SK-N-SH (cell line): ENCODE measurements at regions not wholly inside any gene's neighbourhood (a gene's known extent, or its start where the extent isn't known, plus 50 kb on each side); places are given as distances from the start of the nearest gene placed in this dataset.
"Not testable (repeated sequence)": the region's sequence is repeated elsewhere in the genome, so short reads cannot be mapped to it uniquely, and the experiment has no call there.

Experiments used
- CTCF ChIA-PET: fragments of 300-600, 350-600 bp; formaldehyde crosslinking; extraction: SDS; loops from one replicate; lab custom pipeline; 2021; lab: Yijun Ruan, JAX
- POLR2A ChIA-PET: fragments of 350-600 bp; sonication (Branson Sonifier 250); formaldehyde crosslinking; extraction: SDS; loops from one replicate; lab custom pipeline; 2020; ENCODE audit warnings: antibody characterized with exemption, inconsistent platforms; lab: Yijun Ruan, JAX
- DNase-seq: peaks from one replicate; pipeline ENCODE4 v3.0.0; 2012
- H2AFZ ChIP-seq: fragments of 200-600 bp; sonication (generic); 2 replicates; pipeline ENCODE4 v1.8.1; 2016; ENCODE audit warnings: antibody characterized with exemption, mild to moderate bottlenecking, low read depth
- H3F3A ChIP-seq: fragments of 200-600 bp; sonication (generic); replicated peaks from 2 replicates; pipeline ENCODE3; 2016; ENCODE audit warnings: antibody characterized with exemption, mild to moderate bottlenecking; ENCODE audit not compliant: insufficient read depth
- H3K27ac ChIP-seq, 2 experiments: fragments of 200-500 bp in 1 of 2; fragments of 200-600 bp in 1 of 2; sonication (Bioruptor generic) in 1 of 2; sonication (generic), shearing (Covaris generic) in 1 of 2; 2 replicates each; pipeline versions ENCODE4 v1.5.1 to v1.6.1; 2014 to 2016; ENCODE audit warnings: low read depth in 2 of 2, inconsistent platforms in 1 of 2, low read length in 1 of 2, mild to moderate bottlenecking in 1 of 2, mixed read lengths in 1 of 2
- H3K27me3 ChIP-seq: fragments of 200-600 bp; sonication (generic), shearing (Covaris generic); 2 replicates; pipeline ENCODE4 v1.6.1; 2016; ENCODE audit warnings: mixed run types; ENCODE audit not compliant: insufficient read depth
- H3K36me3 ChIP-seq, 2 experiments: fragments of 200-500 bp in 1 of 2; fragments of 200-600 bp in 1 of 2; sonication (Bioruptor generic) in 1 of 2; sonication (generic) in 1 of 2; replicated peaks in 1 of 2; 2 replicates each; pipeline versions ENCODE3 to v1.5.1; 2014 to 2016; ENCODE audit warnings: low read length in 1 of 2, mild to moderate bottlenecking in 1 of 2; ENCODE audit not compliant: insufficient read depth in 2 of 2, control insufficient read depth in 1 of 2
- H3K4me1 ChIP-seq, 2 experiments: fragments of 200-500 bp in 1 of 2; fragments of 200-600 bp in 1 of 2; sonication (Bioruptor generic) in 1 of 2; sonication (generic), shearing (Covaris generic) in 1 of 2; 2 replicates each; pipeline versions ENCODE4 v1.5.1 to v1.6.1; 2014 to 2016; ENCODE audit warnings: low read depth in 1 of 2, low read length in 1 of 2, mixed run types in 1 of 2; ENCODE audit not compliant: insufficient read depth in 2 of 2, control insufficient read depth in 1 of 2
- H3K4me2 ChIP-seq: fragments of 200-600 bp; sonication (generic), shearing (Covaris generic); 2 replicates; pipeline ENCODE4 v1.6.1; 2017; ENCODE audit warnings: mixed run types
- H3K4me3 ChIP-seq, 2 experiments: fragments of 200-500 bp in 1 of 2; fragments of 200-600 bp in 1 of 2; sonication (Bioruptor generic) in 1 of 2; sonication (generic), shearing (Covaris generic) in 1 of 2; 2 replicates each; pipeline versions ENCODE4 v1.5.1 to v1.8.1; 2014 to 2016; ENCODE audit warnings: low read depth in 2 of 2, inconsistent platforms in 1 of 2, low read length in 1 of 2, mild to moderate bottlenecking in 1 of 2, mixed read lengths in 1 of 2, moderate library complexity in 1 of 2
- H3K79me2 ChIP-seq: fragments of 200-600 bp; sonication (generic); 2 replicates; pipeline ENCODE4 v1.8.1; 2017; ENCODE audit warnings: mild to moderate bottlenecking; ENCODE audit not compliant: insufficient read depth
- H3K9ac ChIP-seq: fragments of 200-600 bp; sonication (generic); 2 replicates; pipeline ENCODE4 v1.6.1; 2017; ENCODE audit warnings: mixed run types
- H3K9me2 ChIP-seq: fragments of 200-600 bp; sonication (generic); 2 replicates; pipeline ENCODE4 v1.6.1; 2017; ENCODE audit warnings: mixed run types
- H3K9me3 ChIP-seq: fragments of 200-600 bp; sonication (generic); 2 replicates; pipeline ENCODE4 v1.6.1; 2017; ENCODE audit warnings: mixed run types, mild to moderate bottlenecking, moderate library complexity
- H4K20me1 ChIP-seq: fragments of 200-600 bp; sonication (generic); 2 replicates; pipeline ENCODE4 v1.6.1; 2017; ENCODE audit warnings: mild to moderate bottlenecking, mixed run types; ENCODE audit not compliant: insufficient read depth
- CHD2 ChIP-seq: fragments of 150-350 bp; IDR thresholded peaks from 2 replicates; pipeline ENCODE4 v1.6.1; 2018; ENCODE audit warnings: low read length; ENCODE audit not compliant: partially characterized antibody
- EP300 ChIP-seq, 2 experiments: IDR thresholded peaks; 2 replicates each; pipeline versions ENCODE4 v1.4.0 to v1.6.1; 2012; ENCODE audit warnings: borderline replicate concordance in 1 of 2, low read depth in 1 of 2, low read length in 1 of 2
- FOSL2 ChIP-seq: IDR thresholded peaks from 2 replicates; pipeline ENCODE4 v1.4.0; 2012; ENCODE audit warnings: low read depth, mild to moderate bottlenecking, moderate library complexity, borderline replicate concordance
- FOXJ3 ChIP-seq: sonication (generic); formaldehyde crosslinking; IDR thresholded peaks from 2 replicates; pipeline ENCODE4 v1.5.1; 2020; ENCODE audit warnings: mild to moderate bottlenecking, missing genetic modification reagents
- GABPA ChIP-seq: IDR thresholded peaks from 2 replicates; pipeline ENCODE4 v1.4.0; 2012; ENCODE audit warnings: low read depth, mild to moderate bottlenecking
- JUND ChIP-seq: IDR thresholded peaks from 2 replicates; pipeline ENCODE4 v1.4.0; 2012
- MEF2A ChIP-seq: IDR thresholded peaks from 2 replicates; pipeline ENCODE4 v1.4.0; 2012; ENCODE audit warnings: low read depth, borderline replicate concordance
- NRF1 ChIP-seq: IDR thresholded peaks from 2 replicates; pipeline ENCODE4 v1.6.1; 2012; ENCODE audit warnings: low read depth, mild to moderate bottlenecking, low read length
- RAD21 ChIP-seq: IDR thresholded peaks from 2 replicates; pipeline ENCODE4 v1.6.1; 2012; ENCODE audit warnings: mild to moderate bottlenecking, low read length
- RCOR1 ChIP-seq: fragments of 150-350 bp; IDR thresholded peaks from 2 replicates; pipeline ENCODE4 v1.6.1; 2017; ENCODE audit warnings: antibody characterized with exemption, low read length
- RFX5 ChIP-seq: IDR thresholded peaks from 2 replicates; pipeline ENCODE4 v1.6.1; 2012; ENCODE audit warnings: mild to moderate bottlenecking, improper control_type of control experiment, low read length
- RXRA ChIP-seq: IDR thresholded peaks from 2 replicates; pipeline ENCODE4 v1.4.0; 2012; ENCODE audit warnings: low read depth, mild to moderate bottlenecking, borderline replicate concordance
- SIN3A ChIP-seq: IDR thresholded peaks from 2 replicates; pipeline ENCODE4 v1.6.1; 2012; ENCODE audit warnings: low read depth, mild to moderate bottlenecking, low read length, moderate library complexity, borderline replicate concordance
- TCF12 ChIP-seq: IDR thresholded peaks from 2 replicates; pipeline ENCODE4 v1.4.0; 2012
- WGBS: methylation state at CpG from one replicate; pipeline ENCODE4 v1.1.6; 2017; ENCODE audit warnings: low lambda C conversion rate; 5-methylcytosine and 5-hydroxymethylcytosine counted together
- TF ChIP-seq, protein P1 (sequence below): IDR thresholded peaks from 2 replicates; pipeline ENCODE4 v1.4.0; 2012; ENCODE audit warnings: low read depth
- TF ChIP-seq, protein P2 (sequence below): IDR thresholded peaks from 2 replicates; pipeline ENCODE4 v1.4.0; 2012; ENCODE audit warnings: low read depth, borderline replicate concordance
- TF ChIP-seq, protein P3 (sequence below): IDR thresholded peaks from 2 replicates; pipeline ENCODE4; 2012
- TF ChIP-seq, protein P4 (sequence below): fragments of 150-350 bp; IDR thresholded peaks from 2 replicates; pipeline ENCODE4 v1.6.1; 2017; ENCODE audit warnings: antibody characterized with exemption, low read length, low read depth, borderline replicate concordance

DNA sequence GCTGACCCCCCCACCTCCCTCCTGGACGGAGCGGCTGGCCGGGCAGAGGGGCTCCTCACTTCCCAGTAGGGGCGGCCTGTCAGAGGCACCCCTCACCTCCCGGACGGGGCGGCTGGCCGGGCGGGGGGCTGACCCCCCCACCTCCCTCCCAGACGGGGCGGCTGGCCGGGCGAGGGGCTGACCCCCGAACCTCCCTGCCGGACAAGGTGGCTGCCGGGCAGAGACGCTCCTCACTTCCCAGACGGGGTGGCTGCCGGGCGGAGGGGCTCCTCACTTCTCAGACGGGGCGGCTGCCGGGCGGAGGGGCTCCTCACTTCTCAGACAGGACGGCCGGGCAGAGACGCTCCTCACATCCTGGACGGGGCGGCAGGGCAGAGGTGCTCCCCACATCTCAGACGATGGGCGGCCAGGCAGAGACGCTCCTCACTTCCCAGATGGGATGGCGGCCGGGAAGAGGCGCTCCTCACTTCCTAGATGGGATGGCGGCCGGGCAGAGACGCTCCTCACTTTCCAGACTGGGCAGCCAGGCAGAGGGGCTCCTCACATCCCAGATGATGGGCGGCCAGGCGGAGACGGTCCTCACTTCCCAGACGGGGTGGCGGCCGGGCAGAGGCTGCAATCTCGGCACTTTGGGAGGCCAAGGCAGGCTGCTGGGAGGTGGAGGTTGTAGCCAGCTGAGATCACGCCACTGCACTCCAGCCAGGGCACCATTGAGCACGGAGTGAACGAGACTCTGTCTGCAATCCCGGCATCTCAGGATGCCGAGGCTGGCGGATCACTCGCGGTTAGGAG is 66.2 kb upstream of the PAPPA2 start:
- H2AFZ ChIP-seq, H3K36me3 ChIP-seq, H3K9ac ChIP-seq, H3K4me2 ChIP-seq, H3K27me3 ChIP-seq, H3K79me2 ChIP-seq, H4K20me1 ChIP-seq, H3K4me3 ChIP-seq, H3K27ac ChIP-seq, CTCF ChIA-PET, H3K9me2 ChIP-seq, DNase-seq, H3K4me1 ChIP-seq, H3K9me3 ChIP-seq, H3F3A ChIP-seq, POLR2A ChIA-PET: not testable (repeated sequence)
- WGBS: 68% methylated on average over 10 of the region's 53 CpGs

DNA sequence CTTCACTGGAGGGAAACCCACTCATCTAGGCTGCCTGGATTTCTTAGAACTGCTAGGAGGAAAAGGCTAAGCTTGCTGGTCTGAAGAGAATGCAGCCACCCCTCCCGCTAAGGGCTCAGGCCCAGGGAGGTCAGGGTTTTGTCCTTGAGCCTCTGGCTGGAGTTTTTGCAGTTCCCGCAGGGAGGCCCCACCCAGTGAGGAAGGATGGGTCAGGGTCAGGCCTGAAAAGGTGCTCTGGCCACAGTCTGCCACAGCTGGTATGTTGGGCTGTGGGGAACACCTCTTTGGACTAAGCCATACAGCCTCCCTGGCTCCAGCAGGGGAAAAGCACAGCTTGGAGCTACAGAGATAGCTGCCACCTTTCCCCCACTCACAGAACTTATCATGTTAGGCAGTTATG is 71.4 kb upstream of the PAPPA2 start:
- ChIA-PET CTCF (no interaction called here), POLR2A (no interaction called here)
- no peak overlapping the region for H3K4me3 ChIP-seq
- TF ChIP-seq FOSL2 (no peak), RAD21 (no peak), FOXJ3 (CRISPR knock-in tag) (no peak), CHD2 (no peak), GABPA (no peak), EP300 (IDR thresholded peaks at IDR 0.05; ENCODE audit: borderline replicate concordance in 1 of 2, low read depth in 1 of 2, low read length in 1 of 2) (no peak), NRF1 (no peak), RCOR1 (no peak), JUND (no peak), SIN3A (no peak), RXRA (no peak)
- no peaks in the 10 kb centered on the region for H3K79me2 ChIP-seq
- no peaks in the 10 kb centered on the region for H3K9me2 ChIP-seq
- no peak overlapping the region for H3K4me2 ChIP-seq
- no peak overlapping the region for H2AFZ ChIP-seq
- H3K27ac ChIP-seq: no peak overlapping the region
- no peaks in the 10 kb centered on the region for H3K36me3 ChIP-seq
- DNase-seq: no peak
- H3K9ac ChIP-seq: no peak overlapping the region
- H3K9me3 ChIP-seq: no peaks in the 10 kb centered on the region
- H3F3A ChIP-seq: no peaks in the 10 kb centered on the region
- H3K27me3 ChIP-seq: no peaks in the 10 kb centered on the region
- no CpG with 5 or more reads among the region's 2 CpGs for WGBS
- H3K4me1 ChIP-seq: no peaks in the 10 kb centered on the region
- H4K20me1 ChIP-seq: no peaks in the 10 kb centered on the region

DNA sequence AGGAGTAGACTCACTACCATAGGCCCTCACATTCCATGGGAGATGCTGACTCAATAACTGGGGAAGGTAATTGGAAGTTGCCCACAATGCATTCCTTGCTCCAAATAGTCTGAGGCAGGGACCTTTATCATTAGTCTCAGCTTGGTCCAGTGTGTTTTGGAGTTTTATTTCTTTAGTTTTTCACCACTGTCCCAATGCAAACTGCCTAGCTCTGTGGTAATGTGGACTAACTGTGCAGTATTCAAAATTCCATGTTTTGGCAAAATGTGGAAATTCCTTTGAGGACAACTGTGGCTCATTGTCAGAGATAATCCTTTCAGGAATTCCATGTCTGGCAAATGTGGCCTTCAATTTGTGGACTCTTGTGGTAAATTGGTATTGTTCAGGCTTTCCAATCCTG is 78.1 kb upstream of the PAPPA2 start:
- H4K20me1 ChIP-seq: no peaks in the 10 kb centered on the region
- H3K4me3 ChIP-seq: no peak overlapping the region
- H3K27me3 ChIP-seq: no peaks in the 10 kb centered on the region
- no peaks in the 10 kb centered on the region for H3F3A ChIP-seq
- no peaks in the 10 kb centered on the region for H3K9me2 ChIP-seq
- no peak for DNase-seq
- H2AFZ ChIP-seq: no peak overlapping the region
- no peak overlapping the region for H3K9ac ChIP-seq
- no peak overlapping the region for H3K4me2 ChIP-seq
- CTCF ChIA-PET: no interaction called here
- POLR2A ChIA-PET: no interaction called here
- H3K9me3 ChIP-seq: no peaks in the 10 kb centered on the region
- H3K36me3 ChIP-seq: no peaks in the 10 kb centered on the region
- no peaks in the 10 kb centered on the region for H3K4me1 ChIP-seq
- no peak overlapping the region for H3K27ac ChIP-seq
- no peaks in the 10 kb centered on the region for H3K79me2 ChIP-seq
- TF ChIP-seq SIN3A: no peak
- TF ChIP-seq, protein P1, sequence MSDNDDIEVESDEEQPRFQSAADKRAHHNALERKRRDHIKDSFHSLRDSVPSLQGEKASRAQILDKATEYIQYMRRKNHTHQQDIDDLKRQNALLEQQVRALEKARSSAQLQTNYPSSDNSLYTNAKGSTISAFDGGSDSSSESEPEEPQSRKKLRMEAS: no peak
- no peak for TF ChIP-seq GABPA
- TF ChIP-seq, protein P2, sequence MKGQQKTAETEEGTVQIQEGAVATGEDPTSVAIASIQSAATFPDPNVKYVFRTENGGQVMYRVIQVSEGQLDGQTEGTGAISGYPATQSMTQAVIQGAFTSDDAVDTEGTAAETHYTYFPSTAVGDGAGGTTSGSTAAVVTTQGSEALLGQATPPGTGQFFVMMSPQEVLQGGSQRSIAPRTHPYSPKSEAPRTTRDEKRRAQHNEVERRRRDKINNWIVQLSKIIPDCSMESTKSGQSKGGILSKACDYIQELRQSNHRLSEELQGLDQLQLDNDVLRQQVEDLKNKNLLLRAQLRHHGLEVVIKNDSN: no peak
- TF ChIP-seq RXRA: no peak
- no peak for TF ChIP-seq RFX5
- TF ChIP-seq, protein P3, sequence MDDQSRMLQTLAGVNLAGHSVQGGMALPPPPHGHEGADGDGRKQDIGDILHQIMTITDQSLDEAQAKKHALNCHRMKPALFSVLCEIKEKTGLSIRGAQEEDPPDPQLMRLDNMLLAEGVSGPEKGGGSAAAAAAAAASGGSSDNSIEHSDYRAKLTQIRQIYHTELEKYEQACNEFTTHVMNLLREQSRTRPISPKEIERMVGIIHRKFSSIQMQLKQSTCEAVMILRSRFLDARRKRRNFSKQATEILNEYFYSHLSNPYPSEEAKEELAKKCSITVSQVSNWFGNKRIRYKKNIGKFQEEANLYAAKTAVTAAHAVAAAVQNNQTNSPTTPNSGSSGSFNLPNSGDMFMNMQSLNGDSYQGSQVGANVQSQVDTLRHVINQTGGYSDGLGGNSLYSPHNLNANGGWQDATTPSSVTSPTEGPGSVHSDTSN: no peak
- TF ChIP-seq MEF2A: no peak
- TF ChIP-seq TCF12: no peak
- TF ChIP-seq EP300 (IDR thresholded peaks at IDR 0.05; ENCODE audit: borderline replicate concordance in 1 of 2, low read depth in 1 of 2, low read length in 1 of 2): no peak
- TF ChIP-seq, protein P4, sequence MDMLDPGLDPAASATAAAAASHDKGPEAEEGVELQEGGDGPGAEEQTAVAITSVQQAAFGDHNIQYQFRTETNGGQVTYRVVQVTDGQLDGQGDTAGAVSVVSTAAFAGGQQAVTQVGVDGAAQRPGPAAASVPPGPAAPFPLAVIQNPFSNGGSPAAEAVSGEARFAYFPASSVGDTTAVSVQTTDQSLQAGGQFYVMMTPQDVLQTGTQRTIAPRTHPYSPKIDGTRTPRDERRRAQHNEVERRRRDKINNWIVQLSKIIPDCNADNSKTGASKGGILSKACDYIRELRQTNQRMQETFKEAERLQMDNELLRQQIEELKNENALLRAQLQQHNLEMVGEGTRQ: no peak
- no peak for TF ChIP-seq FOSL2
